GM10248 (cell line): ENCODE measurements at regions not wholly inside any gene's neighbourhood (a gene's known extent, or its start where the extent isn't known, plus 50 kb on each side); places are given as distances from the start of the nearest gene placed in this dataset.

Experiments
- CTCF ChIA-PET: fragments of 300-600 bp; sonication (Branson Sonifier 250); formaldehyde crosslinking; extraction: SDS; loops from one replicate; lab custom pipeline; 2021; ENCODE audit warnings: antibody characterized with exemption; lab: Yijun Ruan, JAX
- POLR2A ChIA-PET: fragments of 350-650 bp; sonication (Branson Sonifier 250); formaldehyde crosslinking; extraction: SDS; loops from one replicate; lab custom pipeline; 2020; ENCODE audit warnings: antibody characterized with exemption; lab: Yijun Ruan, JAX
- DNase-seq: peaks from one replicate; pipeline ENCODE4 v3.0.0; 2012; ENCODE audit errors: extremely low spot score
- CTCF ChIP-seq: IDR thresholded peaks from 2 replicates; pipeline ENCODE4 v1.5.1; 2012; ENCODE audit warnings: mild to moderate bottlenecking, low read depth; ENCODE audit errors: extremely low read depth, missing control alignments, control extremely low read depth

- no peak for TF ChIP-seq CTCF
- ChIA-PET POLR2A (no interaction called here), CTCF (no interaction called here)
- no peak for DNase-seq
These were observed 202.9 kb downstream of the USP12 start for GRCh38 chr13:26968431-26969341.

- CTCF ChIA-PET, result interaction anchor here (1.1 to 3.1 kb wide), 4 partner anchors 17 to 1016 kb away, joined by 3 to 13 read pairs (median 4); no protein-coding TSS in a partner anchor
- POLR2A ChIA-PET, result no interaction called here
These were observed 204.2 kb downstream of the USP12 start for GRCh38 chr13:26967119-26968038.

GRCh38 chr13:26966701-26967080 lies 204.9 kb downstream of the USP12 start:
- no peak for TF ChIP-seq CTCF
- ChIA-PET POLR2A (no interaction called here), CTCF (interaction anchor here (1.1 to 3.1 kb wide), 4 partner anchors 17 to 1017 kb away, joined by 3 to 13 read pairs (median 4); no protein-coding TSS in a partner anchor)
- no peak for DNase-seq

More at GRCh38 chr13:26967119-26968038, 204.2 kb downstream of the USP12 start:
- TF ChIP-seq CTCF, result no peak
- DNase-seq, result no peak

- CTCF ChIA-PET, result interaction anchor here (1.1 to 3.1 kb wide), 5 partner anchors 16 to 1018 kb away, joined by 3 to 13 read pairs (median 3); partner anchors contain the start of gene RASL11A
- TF ChIP-seq CTCF, result no peak
- POLR2A ChIA-PET, result no interaction called here
- DNase-seq, result no peak
These were observed 205.5 kb downstream of the USP12 start for GRCh38 chr13:26965952-26966700.

GRCh38 chr13:26964278-26965250 lies 204.0 kb upstream of the GPR12 start:
- TF ChIP-seq CTCF, result no peak
- DNase-seq, result no peak
- POLR2A ChIA-PET, result no interaction called here
- CTCF ChIA-PET, result interaction anchor here (0.9 to 3.1 kb wide), 6 partner anchors 18 to 403 kb away, joined by 3 to 13 read pairs (median 4); partner anchors contain the start of gene RASL11A
